ENCODE measurements at regions not wholly inside any gene's neighbourhood (a gene's known extent, or its start where the extent isn't known, plus 50 kb on each side); places are given as distances from the start of the nearest gene placed in this dataset.
"Not testable (repeated sequence)": the region's sequence is repeated elsewhere in the genome, so short reads cannot be mapped to it uniquely, and the experiment has no call there.

- TF ChIP-seq, protein P1, sequence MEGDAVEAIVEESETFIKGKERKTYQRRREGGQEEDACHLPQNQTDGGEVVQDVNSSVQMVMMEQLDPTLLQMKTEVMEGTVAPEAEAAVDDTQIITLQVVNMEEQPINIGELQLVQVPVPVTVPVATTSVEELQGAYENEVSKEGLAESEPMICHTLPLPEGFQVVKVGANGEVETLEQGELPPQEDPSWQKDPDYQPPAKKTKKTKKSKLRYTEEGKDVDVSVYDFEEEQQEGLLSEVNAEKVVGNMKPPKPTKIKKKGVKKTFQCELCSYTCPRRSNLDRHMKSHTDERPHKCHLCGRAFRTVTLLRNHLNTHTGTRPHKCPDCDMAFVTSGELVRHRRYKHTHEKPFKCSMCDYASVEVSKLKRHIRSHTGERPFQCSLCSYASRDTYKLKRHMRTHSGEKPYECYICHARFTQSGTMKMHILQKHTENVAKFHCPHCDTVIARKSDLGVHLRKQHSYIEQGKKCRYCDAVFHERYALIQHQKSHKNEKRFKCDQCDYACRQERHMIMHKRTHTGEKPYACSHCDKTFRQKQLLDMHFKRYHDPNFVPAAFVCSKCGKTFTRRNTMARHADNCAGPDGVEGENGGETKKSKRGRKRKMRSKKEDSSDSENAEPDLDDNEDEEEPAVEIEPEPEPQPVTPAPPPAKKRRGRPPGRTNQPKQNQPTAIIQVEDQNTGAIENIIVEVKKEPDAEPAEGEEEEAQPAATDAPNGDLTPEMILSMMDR (IDR thresholded peaks at IDR 0.05; ENCODE audit: low read depth, low read length, missing control alignments): no peak
- no peak for DNase-seq (ENCODE audit: low read depth)
- H3K4me3 ChIP-seq (ENCODE audit: low read depth, low read length): no peak overlapping the region
Measured at GRCh38 chr14:22243971-22244581, 344.9 kb downstream of the DAD1 start.

DNA sequence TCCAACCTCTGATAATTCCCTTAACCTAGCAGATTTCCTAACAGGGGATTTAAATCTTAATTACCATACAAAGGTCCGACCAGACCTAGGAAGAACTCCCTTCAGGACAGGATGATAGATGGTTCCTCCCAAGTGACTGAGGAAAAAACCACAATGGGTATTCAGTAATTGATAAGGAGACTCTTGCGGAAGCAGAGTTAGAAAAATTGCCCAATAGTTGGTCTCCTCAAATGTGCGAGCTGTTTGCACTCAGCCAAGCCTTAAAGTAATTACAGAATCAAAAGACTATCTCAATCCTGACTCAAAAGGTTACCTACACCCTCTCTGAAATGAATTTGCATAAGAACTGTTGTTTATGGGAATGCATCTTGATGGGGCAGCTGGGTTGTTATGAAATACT lies 350.7 kb downstream of the DAD1 start:
- H3K4me3 ChIP-seq (ENCODE audit: low read depth, low read length); DNase-seq (ENCODE audit: low read depth): not testable (repeated sequence)

GRCh38 chr14:22233377-22233776 lies 355.6 kb downstream of the DAD1 start:
- no peak for DNase-seq (ENCODE audit: low read depth)
- TF ChIP-seq, protein P1 (IDR thresholded peaks at IDR 0.05; ENCODE audit: low read depth, low read length, missing control alignments): no peak
- H3K4me3 ChIP-seq (ENCODE audit: low read depth, low read length): no peak overlapping the region

DNA sequence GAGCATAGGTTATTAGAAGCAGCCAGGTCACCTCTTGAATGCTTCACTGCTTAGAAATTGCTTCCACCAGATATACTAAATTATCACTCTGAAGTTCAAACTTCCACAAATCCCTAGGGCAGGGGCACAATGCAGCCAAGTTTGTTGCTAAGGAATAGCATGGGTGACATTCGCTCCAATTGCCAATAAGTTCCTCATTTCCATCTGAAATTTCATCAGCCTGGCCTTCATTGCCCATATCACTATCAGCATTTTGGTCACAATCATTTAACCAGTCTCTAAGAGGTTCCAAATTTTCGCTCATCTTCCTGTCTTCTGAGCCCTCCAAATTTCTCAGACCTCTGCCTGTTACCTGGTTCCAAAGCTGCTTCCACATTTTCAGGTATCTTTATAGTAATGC lies 356.1 kb downstream of the DAD1 start:
- TF ChIP-seq, protein P1 (IDR thresholded peaks at IDR 0.05; ENCODE audit: low read depth, low read length, missing control alignments): no peak
- DNase-seq (ENCODE audit: low read depth): no peak
- H3K4me3 ChIP-seq (ENCODE audit: low read depth, low read length): no peak overlapping the region

GRCh38 chr14:22232486-22232885 lies 356.5 kb downstream of the DAD1 start:
- TF ChIP-seq, protein P1 (IDR thresholded peaks at IDR 0.05; ENCODE audit: low read depth, low read length, missing control alignments): no peak
- no peak for DNase-seq (ENCODE audit: low read depth)
- no peak overlapping the region for H3K4me3 ChIP-seq (ENCODE audit: low read depth, low read length)

DNA sequence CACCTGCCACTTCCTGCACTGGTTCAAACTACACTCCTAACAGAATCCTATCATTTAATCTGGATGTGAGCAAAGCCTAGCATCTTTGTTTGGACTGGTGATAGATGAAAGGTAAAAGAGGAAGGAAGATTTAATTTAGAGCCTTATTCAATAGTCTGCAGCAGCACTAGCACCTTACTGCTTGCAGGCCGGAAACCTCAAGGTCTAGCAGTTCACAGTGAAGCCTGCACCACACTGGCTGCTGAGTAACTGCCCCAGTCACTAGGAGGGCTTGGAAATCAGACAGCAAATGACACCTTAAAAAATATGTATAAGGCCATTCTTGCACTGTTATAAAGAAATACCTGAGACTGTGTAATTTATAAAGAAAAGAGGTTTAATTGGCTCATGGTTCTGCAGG lies 358.0 kb downstream of the DAD1 start:
- DNase-seq (ENCODE audit: low read depth): no peak

DNA sequence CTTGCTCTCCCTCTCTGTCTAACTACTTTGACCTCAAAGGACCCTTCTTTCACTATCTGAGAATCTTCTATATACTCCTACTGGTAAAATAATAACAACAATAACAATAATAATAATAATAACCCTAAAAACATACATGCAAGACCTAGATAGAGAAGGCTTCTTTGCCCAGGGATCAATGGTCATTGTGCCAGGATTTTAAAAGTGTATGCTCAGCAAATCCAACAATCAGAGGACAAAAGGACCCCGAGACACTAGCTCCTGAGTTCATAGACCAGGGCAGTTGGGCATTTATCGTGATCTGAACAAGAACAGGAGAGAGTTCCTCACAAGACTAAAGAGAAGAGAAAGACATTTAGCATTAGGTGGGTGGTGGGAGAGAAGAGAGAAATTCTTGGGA lies 358.5 kb downstream of the DAD1 start:
- no peak for DNase-seq (ENCODE audit: low read depth)
- H3K4me3 ChIP-seq (ENCODE audit: low read depth, low read length): no peak overlapping the region
- TF ChIP-seq, protein P1 (IDR thresholded peaks at IDR 0.05; ENCODE audit: low read depth, low read length, missing control alignments): no peak

More for the DNA sequence above, 358.0 kb downstream of the DAD1 start:
- no peak overlapping the region for H3K4me3 ChIP-seq (ENCODE audit: low read depth, low read length)
- TF ChIP-seq, protein P1 (IDR thresholded peaks at IDR 0.05; ENCODE audit: low read depth, low read length, missing control alignments): no peak

All from GM12864 (cell line).